GM13977 (cell line): ENCODE measurements at regions not wholly inside any gene's neighbourhood (a gene's known extent, or its start where the extent isn't known, plus 50 kb on each side); places are given as distances from the start of the nearest gene placed in this dataset.

ENCODE experiments used
- DNase-seq: peaks from one replicate; pipeline ENCODE4 v3.0.0; 2012; ENCODE audit warnings: low spot score
- CTCF ChIP-seq: IDR thresholded peaks from 2 replicates; pipeline ENCODE4 v1.5.1; 2012; ENCODE audit warnings: mild to moderate bottlenecking, control low read depth; ENCODE audit not compliant: insufficient read depth; ENCODE audit errors: extremely low read depth, missing control alignments
- in situ Hi-C: fragments of 300-500 bp; cut with MboI; formaldehyde crosslinking; loops from one replicate; pipeline ENCODE4 v1.12.0; 2022; ENCODE audit warnings: low sequenced_read_pairs, low pct_unique_long_range_greater_than_20kb, mixed read lengths, inconsistent platforms; ENCODE audit not compliant: unreplicated experiment

GRCh38 chr2:21696900-21697299 is 573.1 kb downstream of the TDRD15 start:
- in situ Hi-C loops: no loop called here
- DNase-seq: no peak
- TF ChIP-seq CTCF: no peak

- TF ChIP-seq CTCF: no peak
- in situ Hi-C loops: no loop called here
- DNase-seq: no peak
Observed at GRCh38 chr2:21700644-21701043, 576.9 kb downstream of the TDRD15 start.

- TF ChIP-seq CTCF: no peak
- in situ Hi-C loops: no loop called here
- no peak for DNase-seq
Observed at GRCh38 chr2:21710031-21710430, 586.3 kb downstream of the TDRD15 start.

GRCh38 chr2:21710496-21710895 is 586.7 kb downstream of the TDRD15 start:
- in situ Hi-C loops: no loop called here
- DNase-seq: no peak

GRCh38 chr2:21715887-21716286 is 592.1 kb downstream of the TDRD15 start:
- in situ Hi-C loops: no loop called here
- no peak for DNase-seq
- TF ChIP-seq CTCF: no peak

More at GRCh38 chr2:21710496-21710895, 586.7 kb downstream of the TDRD15 start:
- no peak for TF ChIP-seq CTCF

GRCh38 chr2:21727101-21727500 is 603.3 kb downstream of the TDRD15 start:
- no peak for DNase-seq
- in situ Hi-C loops: no loop called here

More at GRCh38 chr2:21727101-21727500, 603.3 kb downstream of the TDRD15 start:
- TF ChIP-seq CTCF: no peak
